HG03565 (cell line): ENCODE measurements at regions not wholly inside any gene's neighbourhood (a gene's known extent, or its start where the extent isn't known, plus 50 kb on each side); places are given as distances from the start of the nearest gene placed in this dataset.
"Not testable (repeated sequence)": the region's sequence is repeated elsewhere in the genome, so short reads cannot be mapped to it uniquely, and the experiment has no call there.

Source experiments
- ATAC-seq: cut with Tn5 transposase; IDR thresholded peaks from one replicate; pipeline ENCODE4 v1.9.1; 2021; ENCODE audit warnings: mild to moderate bottlenecking, moderate library complexity; ENCODE audit not compliant: unreplicated experiment

GRCh38 chr5:68689010-68689409 is 404.8 kb upstream of the SLC30A5 start:
- no peak for ATAC-seq

- not testable (repeated sequence) for ATAC-seq
Measured at GRCh38 chr5:68691874-68692273, 401.9 kb upstream of the SLC30A5 start.

- ATAC-seq = no peak
Measured at GRCh38 chr5:68698025-68698940, 395.5 kb upstream of the SLC30A5 start.

- ATAC-seq = no peak
Measured at GRCh38 chr5:68699966-68700365, 393.8 kb upstream of the SLC30A5 start.

GRCh38 chr5:68707575-68707974 is 386.2 kb upstream of the SLC30A5 start:
- ATAC-seq = no peak

DNA sequence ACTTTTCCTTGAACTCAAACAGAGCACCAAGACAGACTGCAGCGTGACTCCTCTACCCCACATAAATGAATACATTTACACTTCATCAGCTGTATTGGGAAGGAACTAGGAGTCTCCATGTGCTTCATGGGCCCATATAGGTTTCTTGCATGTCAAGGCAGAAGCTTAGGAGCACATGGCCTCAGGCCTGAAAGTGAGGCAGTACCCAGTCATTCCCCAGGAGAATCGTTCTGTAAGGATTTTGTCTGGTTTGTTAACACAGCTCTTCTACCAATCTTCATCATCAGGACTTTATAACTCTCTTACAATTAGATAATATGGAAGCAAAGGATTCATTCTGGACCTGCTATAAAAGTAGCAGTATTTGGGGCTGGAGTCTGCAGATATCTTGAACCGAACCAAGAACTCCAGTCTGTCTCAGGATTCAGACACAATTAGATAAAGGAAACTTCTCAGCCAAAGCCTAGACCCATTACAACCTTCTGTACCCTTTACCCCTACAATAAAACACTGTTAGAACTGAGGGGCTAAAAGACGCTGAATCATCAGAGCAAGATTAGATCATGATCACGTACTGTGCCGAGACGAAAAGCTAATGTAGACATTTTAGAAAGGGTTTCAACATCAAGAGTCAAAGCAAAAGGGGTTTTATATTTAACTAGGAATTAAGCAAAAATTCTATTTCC is 385.5 kb upstream of the SLC30A5 start:
- no peak for ATAC-seq

DNA sequence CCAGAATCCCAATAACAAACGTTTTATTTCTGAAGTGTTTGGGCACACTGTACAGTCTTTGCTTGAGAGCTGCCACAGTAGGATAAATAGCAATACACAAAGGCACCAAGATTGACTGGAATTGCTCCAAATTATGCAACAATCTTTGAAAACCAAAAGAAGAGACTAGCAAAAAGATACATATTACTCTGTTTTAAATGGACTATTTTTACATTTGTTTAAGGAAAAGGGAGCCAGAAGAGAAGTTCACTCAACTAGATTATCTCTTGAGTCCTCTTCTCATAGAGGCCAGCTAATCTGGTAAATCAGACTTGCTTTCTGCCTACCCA is 385.0 kb upstream of the SLC30A5 start:
- no peak for ATAC-seq

DNA sequence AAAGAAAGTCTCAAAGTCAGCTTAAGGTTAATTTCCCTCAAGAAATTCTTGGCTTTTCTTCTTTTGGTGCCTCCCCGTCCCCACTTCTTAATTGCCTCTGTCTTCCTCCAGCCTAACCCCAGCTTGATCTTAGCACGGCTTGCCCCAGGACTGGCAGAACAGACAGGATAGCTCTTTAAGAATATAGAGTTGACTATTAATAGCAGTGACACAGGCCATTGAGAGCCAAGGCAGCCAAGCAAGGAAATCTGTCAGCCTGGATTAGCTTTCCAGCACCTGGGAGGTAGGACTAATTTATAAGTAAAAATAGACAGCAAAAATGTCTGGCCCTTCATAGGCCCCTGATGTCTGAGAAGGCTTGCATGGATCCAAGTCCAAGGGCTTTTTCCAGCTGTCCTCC is 384.6 kb upstream of the SLC30A5 start:
- no peak for ATAC-seq

GRCh38 chr5:68710514-68710913 is 383.3 kb upstream of the SLC30A5 start:
- ATAC-seq = no peak

DNA sequence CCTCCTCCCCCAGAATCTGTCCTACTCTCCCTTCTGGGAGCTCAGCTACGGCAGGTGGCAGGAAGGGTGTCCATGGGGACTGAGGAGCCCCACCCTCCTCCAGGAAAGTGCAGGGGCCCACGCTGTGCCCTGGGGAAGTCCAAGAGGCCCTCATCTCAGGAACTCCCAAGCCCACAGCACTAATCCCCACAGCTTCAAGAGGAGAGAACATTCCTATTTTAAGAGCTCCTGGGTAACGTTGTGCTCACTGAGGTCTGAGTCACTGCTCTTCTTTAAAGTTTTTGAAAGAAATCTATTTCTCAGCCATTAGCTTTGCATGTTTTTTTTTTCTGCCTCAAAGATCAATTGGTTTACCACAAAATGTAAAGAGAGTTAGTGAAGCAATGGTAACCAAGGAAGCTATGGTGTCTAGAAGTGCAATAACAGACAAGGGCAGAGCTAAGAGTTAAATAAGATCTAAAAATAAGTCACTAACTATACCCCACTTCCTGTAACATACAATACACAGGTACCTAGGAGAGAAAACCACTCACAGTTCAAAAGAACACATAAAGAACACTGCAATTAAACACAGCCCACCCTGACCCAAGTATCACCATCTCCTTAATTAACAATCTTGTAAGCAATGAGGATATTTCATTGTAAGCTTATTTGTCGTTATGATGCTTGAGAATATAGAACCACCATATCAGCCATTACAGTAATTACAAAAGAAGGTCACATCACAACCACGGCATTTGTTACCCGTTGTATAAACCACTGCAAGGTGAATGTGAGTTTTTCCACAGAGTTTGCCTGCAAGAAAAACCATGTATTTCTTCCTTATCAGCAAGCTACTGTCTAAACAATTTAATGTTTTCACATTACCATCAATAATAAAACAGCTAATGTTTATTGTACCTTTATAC is 382.3 kb upstream of the SLC30A5 start:
- peak; percentile 92 for ATAC-seq

DNA sequence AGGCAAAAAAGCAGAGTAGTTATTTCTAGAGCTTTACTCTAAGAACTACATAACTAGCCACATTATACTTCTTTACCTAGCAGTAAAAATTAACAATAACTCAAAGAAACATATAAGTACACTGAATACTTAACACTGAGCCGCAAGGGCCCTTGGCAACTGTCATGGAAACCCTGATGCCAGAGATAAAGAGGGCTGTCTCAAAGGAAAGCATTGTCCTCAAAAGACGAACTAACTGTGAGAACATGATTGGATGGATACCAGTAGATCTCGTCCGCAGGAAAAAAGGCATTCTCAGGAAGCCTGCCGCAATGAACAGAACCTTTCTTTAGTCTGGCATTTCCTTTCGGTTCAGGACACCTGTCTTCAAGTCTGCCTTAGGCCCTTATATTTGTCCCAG is 379.0 kb upstream of the SLC30A5 start:
- ATAC-seq = no peak

DNA sequence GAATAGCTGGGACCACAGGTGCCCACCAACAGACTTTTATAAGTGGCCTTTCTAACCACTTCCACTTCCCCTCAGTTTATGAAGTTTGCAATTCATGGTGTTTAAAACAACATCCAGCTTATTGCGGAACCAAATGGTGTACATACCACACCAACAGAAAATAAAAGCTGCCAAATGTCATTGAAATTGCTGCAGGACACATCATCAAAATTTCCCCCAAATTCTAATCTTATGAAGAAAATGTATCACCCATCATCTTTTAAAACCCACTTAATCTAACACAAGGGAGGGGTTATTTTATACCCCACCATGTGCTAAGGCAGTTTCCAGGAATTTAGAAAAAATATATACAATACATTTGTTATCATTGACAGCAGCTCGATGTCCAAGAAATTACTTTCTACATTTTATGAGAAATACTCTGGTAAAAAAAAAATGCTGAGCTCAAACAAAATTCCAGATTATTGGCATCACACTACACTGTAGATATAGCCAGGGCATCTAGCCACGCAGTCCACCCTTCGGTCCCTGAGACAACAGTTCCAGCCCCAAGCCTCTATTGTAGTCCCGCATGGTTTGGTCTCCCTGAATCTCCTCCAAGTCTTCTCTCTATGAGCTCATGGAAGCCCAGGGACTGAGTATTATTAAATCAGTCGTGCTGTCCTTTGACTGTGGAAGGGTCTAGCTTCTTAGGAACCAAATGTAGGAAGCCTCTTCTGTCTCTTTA is 372.8 kb upstream of the SLC30A5 start:
- no peak for ATAC-seq

DNA sequence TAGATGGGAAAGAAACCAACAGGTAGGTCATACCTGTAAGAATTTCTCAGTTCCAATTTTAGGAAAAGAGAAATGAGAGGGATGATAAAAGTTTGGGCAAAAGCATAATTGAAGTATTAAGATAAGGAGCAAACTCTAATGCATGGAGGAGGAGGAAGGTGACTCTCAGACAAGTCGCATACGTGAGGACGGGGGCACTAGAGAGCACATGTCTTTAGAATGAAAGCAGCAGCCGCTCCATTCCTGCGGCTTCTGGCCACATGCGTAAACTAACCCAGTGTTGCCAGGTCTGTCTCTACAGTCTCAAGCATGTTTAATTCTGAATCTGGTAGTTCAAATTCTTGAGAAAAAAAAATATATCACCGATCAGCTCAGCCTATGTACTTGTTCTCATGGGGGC is 371.5 kb upstream of the SLC30A5 start:
- ATAC-seq = no peak

- no peak for ATAC-seq
Measured at GRCh38 chr5:68725905-68726683, 367.7 kb upstream of the SLC30A5 start.

DNA sequence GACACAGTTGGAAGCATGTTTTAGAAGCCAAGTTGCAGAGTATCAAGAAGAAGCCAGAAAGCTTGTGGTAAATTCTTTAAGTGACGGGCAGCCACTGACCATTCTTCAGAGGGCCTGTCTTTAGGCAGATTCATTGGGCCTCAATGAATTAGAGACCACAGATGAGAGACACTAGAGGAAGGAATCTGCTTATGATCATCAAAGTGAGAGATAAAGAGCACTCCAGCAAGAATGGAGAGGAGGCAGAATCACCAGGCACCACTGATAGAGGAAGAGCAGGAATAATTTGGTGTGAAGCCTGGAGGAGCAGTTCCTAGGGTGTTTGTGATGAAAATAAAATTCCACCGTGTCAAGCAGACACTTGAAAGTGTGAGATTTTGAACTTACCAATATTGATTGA is 365.9 kb upstream of the SLC30A5 start:
- no peak for ATAC-seq

DNA sequence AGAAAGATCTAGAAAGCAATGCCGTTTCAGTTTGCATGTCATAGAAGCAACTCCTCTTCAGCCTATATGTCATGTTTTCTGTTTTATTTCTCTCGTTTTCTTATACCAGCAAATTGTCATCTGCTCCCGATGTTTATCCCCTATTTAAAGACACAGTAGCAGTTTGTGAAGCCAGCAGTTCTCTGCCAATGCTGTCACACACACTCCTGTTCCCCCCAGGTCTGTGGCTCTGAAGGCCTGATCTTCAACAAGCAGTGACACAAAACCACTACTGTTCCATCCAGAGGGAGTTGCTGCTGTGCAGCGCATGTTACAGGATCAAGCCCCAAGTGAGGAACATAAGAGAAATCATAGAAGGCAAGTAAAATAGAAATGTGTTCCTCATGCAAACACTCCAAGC is 364.1 kb upstream of the SLC30A5 start:
- no peak for ATAC-seq

GRCh38 chr5:68730220-68730978 is 363.4 kb upstream of the SLC30A5 start:
- ATAC-seq = no peak

GRCh38 chr5:68730979-68731654 is 362.7 kb upstream of the SLC30A5 start:
- ATAC-seq = no peak

DNA sequence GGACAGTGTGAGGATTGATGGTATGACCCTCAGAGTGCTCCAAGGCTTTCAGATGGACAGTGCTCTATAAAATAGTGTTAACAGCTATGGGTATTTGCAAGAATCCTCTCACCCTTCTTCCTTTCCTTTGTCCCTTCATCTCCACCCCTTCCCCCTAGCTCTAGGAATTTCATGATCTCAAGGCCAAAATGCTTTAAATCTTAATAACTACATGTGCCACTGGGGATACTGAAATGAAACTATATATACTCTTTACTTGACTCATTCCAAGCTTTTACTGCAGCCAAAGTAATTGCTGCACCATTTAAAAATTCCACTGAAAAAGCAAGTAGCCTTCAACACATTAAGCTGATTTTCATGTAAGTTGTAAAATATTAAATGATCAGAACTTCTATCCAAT is 361.6 kb upstream of the SLC30A5 start:
- ATAC-seq = no peak
